H1 (cell line): ENCODE measurements at regions not wholly inside any gene's neighbourhood (a gene's known extent, or its start where the extent isn't known, plus 50 kb on each side); places are given as distances from the start of the nearest gene placed in this dataset.

Experiments
- BACH1 ChIP-seq: IDR thresholded peaks from 2 replicates; pipeline ENCODE4 v1.6.1; 2012; ENCODE audit warnings: low read length, improper control_type of control experiment
- KDM1A ChIP-seq: fragments of 200-600, 300-600 bp; sonication (generic); IDR thresholded peaks from 2 replicates; pipeline ENCODE4 v1.7.1; 2016; ENCODE audit warnings: mild to moderate bottlenecking, low read length, borderline replicate concordance
- RXRA ChIP-seq: IDR thresholded peaks from 2 replicates; pipeline ENCODE4 v1.6.1; 2011; ENCODE audit warnings: low read depth, mild to moderate bottlenecking, low read length, moderate library complexity; ENCODE audit not compliant: insufficient read depth
- SP1 ChIP-seq: IDR thresholded peaks from 2 replicates; pipeline ENCODE4 v1.6.1; 2011; ENCODE audit warnings: low read depth, low read length
- TAF1 ChIP-seq: IDR thresholded peaks from 2 replicates; pipeline ENCODE4 v1.6.1; 2011; ENCODE audit warnings: mild to moderate bottlenecking, low read depth, low read length
- TBP ChIP-seq: IDR thresholded peaks from 2 replicates; pipeline ENCODE4 v1.6.1; 2011; ENCODE audit warnings: low read depth, low read length, improper control_type of control experiment
- ZNF274 ChIP-seq: IDR thresholded peaks from 2 replicates; pipeline ENCODE4 v1.7.0; 2012; ENCODE audit warnings: low read length, borderline replicate concordance; ENCODE audit errors: extremely low read depth
- TF ChIP-seq, protein P1 (sequence below): IDR thresholded peaks from 2 replicates; pipeline ENCODE4 v1.6.1; 2012; ENCODE audit warnings: inconsistent platforms

DNA sequence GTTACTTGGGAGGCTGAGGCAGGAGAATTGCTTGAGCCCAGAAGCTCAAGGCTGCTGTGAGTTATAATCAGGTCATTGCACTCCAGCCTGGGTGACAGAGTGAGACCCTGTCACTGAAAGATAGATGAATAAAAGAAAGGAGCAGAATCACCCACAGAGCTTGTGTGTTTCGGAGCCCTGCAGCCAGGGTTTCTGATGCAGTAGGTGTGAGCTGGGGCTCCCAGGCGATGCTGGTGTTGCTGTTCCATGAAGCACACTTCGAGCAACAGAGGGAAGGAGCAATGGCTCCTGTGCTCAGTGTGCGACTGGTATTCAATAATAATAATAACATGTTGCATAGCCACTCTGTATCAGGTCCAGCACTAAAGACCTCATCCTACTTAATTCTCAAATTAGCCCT is 197.5 kb upstream of the CST7 start (continued):
- TF ChIP-seq ZNF274 (no peak), KDM1A (no peak), TAF1 (no peak), RXRA (no peak), BACH1 (no peak), SP1 (no peak), TBP (no peak)
- TF ChIP-seq, protein P1, sequence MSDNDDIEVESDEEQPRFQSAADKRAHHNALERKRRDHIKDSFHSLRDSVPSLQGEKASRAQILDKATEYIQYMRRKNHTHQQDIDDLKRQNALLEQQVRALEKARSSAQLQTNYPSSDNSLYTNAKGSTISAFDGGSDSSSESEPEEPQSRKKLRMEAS = no peak
